ENCODE measurements at regions not wholly inside any gene's neighbourhood (a gene's known extent, or its start where the extent isn't known, plus 50 kb on each side); places are given as distances from the start of the nearest gene placed in this dataset.

DNA sequence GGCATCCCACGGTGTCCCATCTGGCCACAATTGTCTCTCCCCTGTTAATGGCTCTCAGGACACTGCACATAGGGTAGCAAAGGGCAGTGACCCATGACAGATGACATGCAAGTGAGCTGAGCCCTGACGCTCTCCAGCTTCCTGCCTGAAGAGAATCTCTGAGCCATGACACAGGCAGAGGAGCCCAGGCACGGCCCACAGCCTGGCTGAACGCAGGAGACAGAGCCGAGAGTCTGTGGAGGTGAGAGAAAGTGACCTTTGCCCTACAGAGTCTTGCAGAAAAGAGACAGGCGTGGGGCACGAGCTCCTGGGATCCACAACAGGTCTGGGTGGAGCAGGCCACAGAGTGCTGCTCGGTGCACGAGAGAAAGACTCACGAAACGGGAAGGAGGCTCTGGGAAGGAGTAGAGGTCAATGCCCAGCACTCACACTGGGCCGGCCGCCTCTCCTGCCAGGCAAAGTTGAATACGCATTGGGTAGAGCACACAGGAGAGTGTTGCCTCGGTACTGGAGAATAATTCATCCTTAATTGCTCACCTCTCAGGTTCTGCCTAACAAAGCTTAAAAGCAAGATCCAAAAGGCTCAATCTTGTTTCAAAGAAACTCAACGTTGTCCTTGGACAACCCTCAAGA is 90.3 kb downstream of the MRPL36 start:
- Histone ChIP-seq H3K9me2 (ENCODE audit: insufficient read depth) (no peaks in the 10 kb centered on the region), H3K9ac (ENCODE audit: low read length) (no peak overlapping the region), H3K79me2 (ENCODE audit: insufficient read depth, low read length) (no peaks in the 10 kb centered on the region), H3K27ac (ENCODE audit: low read depth, low read length) (no peak overlapping the region), H3K27me3 (ENCODE audit: insufficient read depth, low read length) (no peaks in the 10 kb centered on the region), H4K20me1 (ENCODE audit: insufficient read depth) (no peaks in the 10 kb centered on the region), H3K9me3 (ENCODE audit: control insufficient read depth in 1 of 2, insufficient read depth in 1 of 2, low read depth in 1 of 2, low read length in 2 of 2) (no peaks in the 10 kb centered on the region), H2AFZ (ENCODE audit: low read depth, low read length, poor library complexity, severe bottlenecking) (no peak overlapping the region), H3K36me3 (ENCODE audit: control insufficient read depth in 1 of 2, insufficient read depth in 2 of 2, low read length in 2 of 2) (no peaks in the 10 kb centered on the region), H3K4me2 (ENCODE audit: low read length) (no peak overlapping the region), H3K4me3 (replicated peaks in 1 of 2; ENCODE audit: low read depth in 1 of 2, low read length in 2 of 2) (no peak overlapping the region), H3K4me1 (ENCODE audit: control insufficient read depth in 1 of 2, insufficient read depth in 2 of 2, low read length in 2 of 2) (no peaks in the 10 kb centered on the region)
- ChIA-PET CTCF (no interaction called here), RAD21 (ENCODE audit: low non-redundant PET in 1 of 2, low total read pairs in 2 of 2, uncharacterized antibody in 2 of 2, unreplicated experiment in 2 of 2) (no interaction called here), POLR2A (no interaction called here)
- no TSS peak for BruUV-seq (replicated peaks)
- ATAC-seq (no peak), DNase-seq (ENCODE audit: low read depth, low spot score) (no peak)
- intact Hi-C loops (cut with micrococcal nuclease) = no loop called here
- TF ChIP-seq, protein P1, sequence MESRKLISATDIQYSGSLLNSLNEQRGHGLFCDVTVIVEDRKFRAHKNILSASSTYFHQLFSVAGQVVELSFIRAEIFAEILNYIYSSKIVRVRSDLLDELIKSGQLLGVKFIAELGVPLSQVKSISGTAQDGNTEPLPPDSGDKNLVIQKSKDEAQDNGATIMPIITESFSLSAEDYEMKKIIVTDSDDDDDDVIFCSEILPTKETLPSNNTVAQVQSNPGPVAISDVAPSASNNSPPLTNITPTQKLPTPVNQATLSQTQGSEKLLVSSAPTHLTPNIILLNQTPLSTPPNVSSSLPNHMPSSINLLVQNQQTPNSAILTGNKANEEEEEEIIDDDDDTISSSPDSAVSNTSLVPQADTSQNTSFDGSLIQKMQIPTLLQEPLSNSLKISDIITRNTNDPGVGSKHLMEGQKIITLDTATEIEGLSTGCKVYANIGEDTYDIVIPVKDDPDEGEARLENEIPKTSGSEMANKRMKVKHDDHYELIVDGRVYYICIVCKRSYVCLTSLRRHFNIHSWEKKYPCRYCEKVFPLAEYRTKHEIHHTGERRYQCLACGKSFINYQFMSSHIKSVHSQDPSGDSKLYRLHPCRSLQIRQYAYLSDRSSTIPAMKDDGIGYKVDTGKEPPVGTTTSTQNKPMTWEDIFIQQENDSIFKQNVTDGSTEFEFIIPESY (IDR thresholded peaks at IDR 0.05; ENCODE audit: extremely low read depth, insufficient replicate concordance, low read length) = no peak
- TF ChIP-seq EGR1 (IDR thresholded peaks at IDR 0.05; ENCODE audit: low read depth) = no peak
- no peak for TF ChIP-seq FOSL1 (IDR thresholded peaks at IDR 0.05; ENCODE audit: low read depth)
- TF ChIP-seq, protein P2, sequence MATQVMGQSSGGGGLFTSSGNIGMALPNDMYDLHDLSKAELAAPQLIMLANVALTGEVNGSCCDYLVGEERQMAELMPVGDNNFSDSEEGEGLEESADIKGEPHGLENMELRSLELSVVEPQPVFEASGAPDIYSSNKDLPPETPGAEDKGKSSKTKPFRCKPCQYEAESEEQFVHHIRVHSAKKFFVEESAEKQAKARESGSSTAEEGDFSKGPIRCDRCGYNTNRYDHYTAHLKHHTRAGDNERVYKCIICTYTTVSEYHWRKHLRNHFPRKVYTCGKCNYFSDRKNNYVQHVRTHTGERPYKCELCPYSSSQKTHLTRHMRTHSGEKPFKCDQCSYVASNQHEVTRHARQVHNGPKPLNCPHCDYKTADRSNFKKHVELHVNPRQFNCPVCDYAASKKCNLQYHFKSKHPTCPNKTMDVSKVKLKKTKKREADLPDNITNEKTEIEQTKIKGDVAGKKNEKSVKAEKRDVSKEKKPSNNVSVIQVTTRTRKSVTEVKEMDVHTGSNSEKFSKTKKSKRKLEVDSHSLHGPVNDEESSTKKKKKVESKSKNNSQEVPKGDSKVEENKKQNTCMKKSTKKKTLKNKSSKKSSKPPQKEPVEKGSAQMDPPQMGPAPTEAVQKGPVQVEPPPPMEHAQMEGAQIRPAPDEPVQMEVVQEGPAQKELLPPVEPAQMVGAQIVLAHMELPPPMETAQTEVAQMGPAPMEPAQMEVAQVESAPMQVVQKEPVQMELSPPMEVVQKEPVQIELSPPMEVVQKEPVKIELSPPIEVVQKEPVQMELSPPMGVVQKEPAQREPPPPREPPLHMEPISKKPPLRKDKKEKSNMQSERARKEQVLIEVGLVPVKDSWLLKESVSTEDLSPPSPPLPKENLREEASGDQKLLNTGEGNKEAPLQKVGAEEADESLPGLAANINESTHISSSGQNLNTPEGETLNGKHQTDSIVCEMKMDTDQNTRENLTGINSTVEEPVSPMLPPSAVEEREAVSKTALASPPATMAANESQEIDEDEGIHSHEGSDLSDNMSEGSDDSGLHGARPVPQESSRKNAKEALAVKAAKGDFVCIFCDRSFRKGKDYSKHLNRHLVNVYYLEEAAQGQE (IDR thresholded peaks at IDR 0.05; ENCODE audit: low read depth) = no peak
- no peak for TF ChIP-seq SRF (IDR thresholded peaks at IDR 0.05; ENCODE audit: low read depth)
- TF ChIP-seq ZFX (IDR thresholded peaks at IDR 0.05) = no peak
- no peak for TF ChIP-seq SIN3A (IDR thresholded peaks at IDR 0.05; ENCODE audit: low read depth)
- TF ChIP-seq SP1 (IDR thresholded peaks at IDR 0.05; ENCODE audit: low read depth) = no peak
- no peak for TF ChIP-seq EZH2 (IDR thresholded peaks at IDR 0.05)
- no peak for TF ChIP-seq ZNF274 (IDR thresholded peaks at IDR 0.05; ENCODE audit: low read depth, low read length)
- no peak for TF ChIP-seq YY1 (IDR thresholded peaks at IDR 0.05; ENCODE audit: extremely low read depth, insufficient replicate concordance, low read depth, low read length)
- TF ChIP-seq, protein P3, sequence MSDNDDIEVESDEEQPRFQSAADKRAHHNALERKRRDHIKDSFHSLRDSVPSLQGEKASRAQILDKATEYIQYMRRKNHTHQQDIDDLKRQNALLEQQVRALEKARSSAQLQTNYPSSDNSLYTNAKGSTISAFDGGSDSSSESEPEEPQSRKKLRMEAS (IDR thresholded peaks at IDR 0.05) = no peak
- no peak for TF ChIP-seq ELF1 (IDR thresholded peaks at IDR 0.05; ENCODE audit: borderline replicate concordance, low read depth)
- TF ChIP-seq POLR2AphosphoS5 (IDR thresholded peaks at IDR 0.05; ENCODE audit: low read depth, low read length) = no peak
- no peak for TF ChIP-seq EZH2phosphoT487 (IDR thresholded peaks at IDR 0.05; ENCODE audit: borderline replicate concordance)
- TF ChIP-seq, protein P4, sequence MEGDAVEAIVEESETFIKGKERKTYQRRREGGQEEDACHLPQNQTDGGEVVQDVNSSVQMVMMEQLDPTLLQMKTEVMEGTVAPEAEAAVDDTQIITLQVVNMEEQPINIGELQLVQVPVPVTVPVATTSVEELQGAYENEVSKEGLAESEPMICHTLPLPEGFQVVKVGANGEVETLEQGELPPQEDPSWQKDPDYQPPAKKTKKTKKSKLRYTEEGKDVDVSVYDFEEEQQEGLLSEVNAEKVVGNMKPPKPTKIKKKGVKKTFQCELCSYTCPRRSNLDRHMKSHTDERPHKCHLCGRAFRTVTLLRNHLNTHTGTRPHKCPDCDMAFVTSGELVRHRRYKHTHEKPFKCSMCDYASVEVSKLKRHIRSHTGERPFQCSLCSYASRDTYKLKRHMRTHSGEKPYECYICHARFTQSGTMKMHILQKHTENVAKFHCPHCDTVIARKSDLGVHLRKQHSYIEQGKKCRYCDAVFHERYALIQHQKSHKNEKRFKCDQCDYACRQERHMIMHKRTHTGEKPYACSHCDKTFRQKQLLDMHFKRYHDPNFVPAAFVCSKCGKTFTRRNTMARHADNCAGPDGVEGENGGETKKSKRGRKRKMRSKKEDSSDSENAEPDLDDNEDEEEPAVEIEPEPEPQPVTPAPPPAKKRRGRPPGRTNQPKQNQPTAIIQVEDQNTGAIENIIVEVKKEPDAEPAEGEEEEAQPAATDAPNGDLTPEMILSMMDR (IDR thresholded peaks at IDR 0.05 in 2 of 3, conservative IDR thresholded peaks at IDR 0.05 in 1 of 3; ENCODE audit: borderline replicate concordance in 1 of 3, insufficient read depth in 1 of 3, low read depth in 2 of 3, low read length in 2 of 3) = no peak
- TF ChIP-seq TCF7L2 (IDR thresholded peaks at IDR 0.05; ENCODE audit: borderline replicate concordance, extremely low read depth, insufficient read depth, insufficient read length) = no peak
- no peak for TF ChIP-seq POLR2A (IDR thresholded peaks at IDR 0.05; ENCODE audit: borderline replicate concordance, extremely low read depth, insufficient read depth, insufficient read length)
